ENCODE measurements at regions not wholly inside any gene's neighbourhood (a gene's known extent, or its start where the extent isn't known, plus 50 kb on each side); places are given as distances from the start of the nearest gene placed in this dataset.

- TF ChIP-seq CTCF (IDR thresholded peaks at IDR 0.05) (no peak), POLR2A (IDR thresholded peaks at IDR 0.05) (no peak)
These were observed 89.7 kb upstream of the COL3A1 start for GRCh38 chr2:188884517-188884916.

All from testis (tissue), 2 donors.